Kidney epithelial cell (primary cell): ENCODE measurements at regions not wholly inside any gene's neighbourhood (a gene's known extent, or its start where the extent isn't known, plus 50 kb on each side); places are given as distances from the start of the nearest gene placed in this dataset.

ENCODE experiments used
- DNase-seq: peaks from one replicate; pipeline ENCODE4 v3.0.0-alpha.2; 2010; ENCODE audit warnings: low read depth
- H3K27me3 ChIP-seq: 2 replicates; pipeline ENCODE4 v1.6.0; 2011; ENCODE audit warnings: low read length; ENCODE audit not compliant: control insufficient read depth, insufficient read depth
- H3K36me3 ChIP-seq: 2 replicates; pipeline ENCODE4 v1.5.1; 2011; ENCODE audit warnings: low read length; ENCODE audit not compliant: control insufficient read depth, insufficient read depth
- H3K4me3 ChIP-seq: 2 replicates; pipeline ENCODE4 v1.5.1; 2011; ENCODE audit warnings: low read depth, mild to moderate bottlenecking, control low read depth, low read length
- TF ChIP-seq, protein P1 (sequence below): IDR thresholded peaks from 2 replicates; pipeline ENCODE4 v1.5.1; 2011; ENCODE audit warnings: mild to moderate bottlenecking, moderate library complexity, low read length, control low read depth, inconsistent platforms; ENCODE audit not compliant: insufficient read depth, poor library complexity, severe bottlenecking

DNA sequence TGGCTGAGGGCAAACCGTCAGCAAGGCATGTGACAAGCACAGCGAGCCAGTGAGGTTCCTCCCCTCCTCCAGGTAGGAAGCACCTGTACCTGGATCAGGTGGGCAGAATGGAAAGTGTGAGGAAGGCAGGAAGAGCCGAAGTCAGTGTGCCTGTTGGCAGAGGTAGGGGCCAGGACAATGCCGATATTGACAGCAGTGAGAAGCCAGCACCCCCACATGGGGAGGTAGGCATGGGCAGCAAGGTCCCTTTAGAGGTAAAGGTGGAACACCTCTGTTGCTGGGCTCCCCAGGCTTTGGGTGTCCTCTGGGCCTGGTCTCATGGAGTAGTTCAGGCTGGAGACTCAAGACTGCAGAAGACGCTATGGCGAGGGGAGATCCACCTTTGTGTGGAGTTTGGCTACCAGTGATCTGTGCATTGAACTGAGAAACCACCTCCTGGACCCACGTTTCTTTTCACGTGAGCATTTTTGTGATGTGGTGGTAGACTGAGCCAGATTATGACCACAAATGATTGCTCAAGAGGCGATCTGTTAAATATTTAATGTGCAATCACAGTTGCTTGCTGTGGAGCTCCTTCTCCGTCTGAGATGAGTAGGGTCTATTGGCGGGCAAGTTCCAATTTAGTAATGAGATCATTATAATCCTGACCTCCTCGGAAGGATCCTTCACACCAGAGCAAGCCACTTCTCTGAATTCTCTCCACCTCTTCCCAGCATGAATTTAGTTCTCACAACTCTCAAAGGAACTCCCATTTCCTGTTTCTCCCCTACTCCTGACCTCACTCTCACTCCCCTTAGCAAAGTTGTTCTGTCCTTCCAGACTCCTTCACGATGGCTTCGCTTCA lies 174.8 kb downstream of the CDH26 start:
- no peaks in the 10 kb centered on the region for H3K27me3 ChIP-seq
- TF ChIP-seq, protein P1, sequence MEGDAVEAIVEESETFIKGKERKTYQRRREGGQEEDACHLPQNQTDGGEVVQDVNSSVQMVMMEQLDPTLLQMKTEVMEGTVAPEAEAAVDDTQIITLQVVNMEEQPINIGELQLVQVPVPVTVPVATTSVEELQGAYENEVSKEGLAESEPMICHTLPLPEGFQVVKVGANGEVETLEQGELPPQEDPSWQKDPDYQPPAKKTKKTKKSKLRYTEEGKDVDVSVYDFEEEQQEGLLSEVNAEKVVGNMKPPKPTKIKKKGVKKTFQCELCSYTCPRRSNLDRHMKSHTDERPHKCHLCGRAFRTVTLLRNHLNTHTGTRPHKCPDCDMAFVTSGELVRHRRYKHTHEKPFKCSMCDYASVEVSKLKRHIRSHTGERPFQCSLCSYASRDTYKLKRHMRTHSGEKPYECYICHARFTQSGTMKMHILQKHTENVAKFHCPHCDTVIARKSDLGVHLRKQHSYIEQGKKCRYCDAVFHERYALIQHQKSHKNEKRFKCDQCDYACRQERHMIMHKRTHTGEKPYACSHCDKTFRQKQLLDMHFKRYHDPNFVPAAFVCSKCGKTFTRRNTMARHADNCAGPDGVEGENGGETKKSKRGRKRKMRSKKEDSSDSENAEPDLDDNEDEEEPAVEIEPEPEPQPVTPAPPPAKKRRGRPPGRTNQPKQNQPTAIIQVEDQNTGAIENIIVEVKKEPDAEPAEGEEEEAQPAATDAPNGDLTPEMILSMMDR, result no peak
- no peak for DNase-seq
- H3K36me3 ChIP-seq, result no peaks in the 10 kb centered on the region
- H3K4me3 ChIP-seq, result no peak overlapping the region

DNA sequence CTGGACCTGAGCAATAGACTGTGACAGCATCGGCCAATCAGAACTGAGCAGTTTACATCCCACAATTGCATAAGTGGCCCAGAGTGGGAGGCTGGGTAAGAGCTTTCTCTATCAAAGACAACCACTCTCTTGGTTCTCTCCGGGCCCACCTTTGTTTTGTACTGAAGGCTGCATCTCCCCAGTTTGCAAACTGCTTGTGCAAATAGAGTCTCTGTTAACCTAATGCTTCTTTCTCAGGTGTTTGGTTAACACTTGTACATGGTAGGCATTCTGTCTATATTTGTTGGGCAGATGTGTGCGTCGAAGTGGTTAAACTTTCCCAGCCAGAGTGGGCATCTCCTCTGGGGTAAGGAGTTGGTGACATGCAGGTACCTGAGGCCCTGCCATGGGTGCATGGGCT lies 177.1 kb downstream of the CDH26 start:
- Histone ChIP-seq H3K27me3 (no peaks in the 10 kb centered on the region), H3K36me3 (no peaks in the 10 kb centered on the region), H3K4me3 (no peak overlapping the region)
- TF ChIP-seq, protein P1, result no peak
- DNase-seq, result no peak

DNA sequence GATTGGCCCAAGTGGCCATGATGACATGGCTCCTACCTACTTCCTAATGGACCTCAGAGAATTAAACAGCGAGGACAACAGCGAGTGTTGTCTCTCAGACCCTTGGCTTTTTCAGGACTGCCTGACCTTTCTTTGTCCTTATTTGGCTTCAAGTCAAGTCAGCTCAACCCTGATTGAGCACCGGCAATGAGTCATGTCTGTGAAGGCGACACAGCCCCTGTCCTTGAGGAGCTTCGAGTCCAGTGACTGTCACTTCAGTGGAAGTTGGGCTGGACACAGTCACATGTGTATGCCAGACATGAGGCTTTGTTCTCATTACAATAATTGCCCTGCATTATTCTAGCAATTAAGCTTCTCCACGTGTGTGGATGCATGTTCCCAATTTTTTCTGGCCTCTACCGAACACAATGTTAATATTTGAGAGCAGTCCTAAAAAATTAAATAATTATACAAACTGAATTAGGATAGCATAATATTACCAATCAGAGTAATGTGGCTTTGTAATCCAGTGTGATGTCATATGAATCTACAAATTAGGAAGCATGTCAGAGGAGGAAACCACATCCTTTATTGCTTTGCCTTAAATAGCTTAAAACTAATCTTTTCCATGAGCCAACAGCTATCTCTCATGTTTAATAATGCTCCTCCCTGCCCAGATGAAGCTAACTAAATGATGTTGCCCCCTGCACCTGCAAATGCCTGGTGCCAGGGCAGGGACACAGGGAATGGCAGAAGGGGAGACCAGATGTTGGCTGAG lies 178.6 kb downstream of the CDH26 start:
- H3K27me3 ChIP-seq, result no peaks in the 10 kb centered on the region
- no peak overlapping the region for H3K4me3 ChIP-seq
- no peak for DNase-seq
- TF ChIP-seq, protein P1, result no peak
- no peaks in the 10 kb centered on the region for H3K36me3 ChIP-seq

DNA sequence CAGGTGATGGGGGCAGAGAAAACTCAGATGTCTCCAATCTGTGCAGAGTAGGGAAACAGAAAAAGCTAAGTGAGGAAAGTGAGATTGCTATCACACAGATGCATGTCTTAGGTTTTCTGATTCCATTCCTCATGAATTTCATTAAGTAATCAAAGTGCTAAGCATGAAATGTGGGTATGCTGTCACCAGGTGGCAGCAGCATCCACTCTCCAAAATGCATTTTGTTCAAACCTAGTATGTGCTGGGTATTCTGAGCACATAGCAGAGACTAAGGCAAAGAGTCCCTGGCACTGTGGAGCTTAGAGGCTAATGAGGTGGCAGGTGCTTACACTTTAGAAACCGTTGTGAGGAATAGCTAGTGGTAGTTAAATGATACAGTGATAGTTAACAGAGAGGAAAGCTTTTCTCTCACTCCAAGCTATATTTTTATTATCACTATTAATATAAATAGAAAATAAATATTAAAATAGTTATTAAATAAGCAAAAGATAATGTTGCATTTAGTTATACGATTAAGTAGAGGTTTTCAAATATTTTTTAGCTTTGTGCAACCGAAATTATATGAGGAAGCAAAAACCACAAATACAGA lies 179.5 kb downstream of the CDH26 start:
- TF ChIP-seq, protein P1, result no peak

DNA sequence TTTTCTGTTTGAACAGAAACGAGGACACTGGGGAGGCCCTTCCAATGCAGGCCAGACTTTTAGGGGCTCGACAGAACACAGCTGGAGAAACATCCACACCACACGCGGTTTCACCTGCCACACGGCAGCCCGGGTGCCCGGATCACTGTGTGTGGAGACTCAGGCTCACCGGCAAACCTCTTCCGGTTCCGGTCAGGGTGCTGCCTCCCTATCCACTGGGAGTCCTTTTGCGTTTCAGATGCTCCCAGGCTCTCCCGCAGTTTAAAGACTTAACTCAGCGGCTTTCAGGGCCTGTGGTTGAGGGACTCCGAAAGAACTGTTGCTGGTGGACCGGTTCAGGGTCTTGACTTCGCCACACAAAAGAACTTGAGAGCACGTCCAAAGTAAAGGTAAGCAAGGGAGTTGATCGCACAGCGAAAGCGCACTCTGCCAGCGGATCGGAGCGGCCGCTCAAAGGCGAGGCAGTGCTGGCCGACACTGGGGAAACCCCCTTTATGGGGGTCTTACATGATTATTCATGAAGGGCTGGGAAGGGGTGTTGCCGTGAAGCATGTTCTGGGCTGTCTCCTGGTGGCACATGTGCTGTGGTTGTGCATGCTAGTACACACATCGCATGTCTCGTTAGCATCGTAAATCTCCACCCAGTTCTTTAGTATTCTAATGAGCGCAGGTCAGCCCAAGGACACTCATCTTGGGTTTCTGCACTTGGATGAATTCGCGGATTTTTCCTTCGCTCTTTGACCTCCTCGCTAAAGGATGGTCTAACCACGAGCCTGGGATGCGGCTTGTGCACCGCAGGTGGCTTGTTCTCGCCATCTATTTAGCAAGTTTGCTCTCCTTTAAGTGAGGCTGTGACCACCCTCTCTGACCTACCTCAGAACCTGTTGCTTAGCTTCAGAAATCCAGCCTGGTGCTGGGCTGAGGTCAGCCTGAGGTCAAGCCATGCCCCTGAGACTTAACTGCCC lies 180.3 kb downstream of the CDH26 start:
- TF ChIP-seq, protein P1, result no peak
- Histone ChIP-seq H3K4me3 (peak overlapping the region; percentile 32), H3K27me3 (no peaks in the 10 kb centered on the region), H3K36me3 (no peaks in the 10 kb centered on the region)
- no peak for DNase-seq

More for the DNA sequence above, 179.5 kb downstream of the CDH26 start:
- H3K27me3 ChIP-seq, result no peaks in the 10 kb centered on the region
- H3K4me3 ChIP-seq, result no peak overlapping the region
- DNase-seq, result no peak
- H3K36me3 ChIP-seq, result no peaks in the 10 kb centered on the region
